CD1c-positive myeloid dendritic cell (primary cell): ENCODE measurements at regions not wholly inside any gene's neighbourhood (a gene's known extent, or its start where the extent isn't known, plus 50 kb on each side); places are given as distances from the start of the nearest gene placed in this dataset.

Source experiments
- DNase-seq: peaks from one replicate; pipeline ENCODE4 v3.0.0-alpha.2; 2016; ENCODE audit errors: extremely low spot score

- no peak for DNase-seq
These were observed 213.5 kb upstream of the LHX5 start for GRCh38 chr12:113684908-113685782.

- DNase-seq = no peak
These were observed 212.6 kb upstream of the LHX5 start for GRCh38 chr12:113684053-113684907.

GRCh38 chr12:113683574-113683973 is 211.9 kb upstream of the LHX5 start:
- DNase-seq = no peak

DNA sequence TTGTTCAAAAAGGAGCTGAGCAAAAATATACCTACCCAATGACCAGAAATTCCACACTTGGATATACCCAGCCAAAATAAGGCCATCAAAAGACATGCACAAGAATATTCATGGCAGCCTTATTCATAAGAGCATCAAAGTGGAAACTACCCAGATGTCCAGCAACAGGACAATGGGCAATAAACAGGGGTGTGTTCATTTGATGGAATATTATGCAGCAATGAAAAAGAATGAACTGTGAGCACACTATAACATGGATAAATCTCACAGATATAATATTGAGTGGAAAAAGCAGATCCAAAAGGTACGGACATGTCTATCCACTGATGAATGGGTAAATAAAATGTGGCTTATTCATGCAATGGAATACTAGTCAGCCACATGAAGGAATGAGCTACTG is 209.2 kb upstream of the LHX5 start:
- DNase-seq = no peak

DNA sequence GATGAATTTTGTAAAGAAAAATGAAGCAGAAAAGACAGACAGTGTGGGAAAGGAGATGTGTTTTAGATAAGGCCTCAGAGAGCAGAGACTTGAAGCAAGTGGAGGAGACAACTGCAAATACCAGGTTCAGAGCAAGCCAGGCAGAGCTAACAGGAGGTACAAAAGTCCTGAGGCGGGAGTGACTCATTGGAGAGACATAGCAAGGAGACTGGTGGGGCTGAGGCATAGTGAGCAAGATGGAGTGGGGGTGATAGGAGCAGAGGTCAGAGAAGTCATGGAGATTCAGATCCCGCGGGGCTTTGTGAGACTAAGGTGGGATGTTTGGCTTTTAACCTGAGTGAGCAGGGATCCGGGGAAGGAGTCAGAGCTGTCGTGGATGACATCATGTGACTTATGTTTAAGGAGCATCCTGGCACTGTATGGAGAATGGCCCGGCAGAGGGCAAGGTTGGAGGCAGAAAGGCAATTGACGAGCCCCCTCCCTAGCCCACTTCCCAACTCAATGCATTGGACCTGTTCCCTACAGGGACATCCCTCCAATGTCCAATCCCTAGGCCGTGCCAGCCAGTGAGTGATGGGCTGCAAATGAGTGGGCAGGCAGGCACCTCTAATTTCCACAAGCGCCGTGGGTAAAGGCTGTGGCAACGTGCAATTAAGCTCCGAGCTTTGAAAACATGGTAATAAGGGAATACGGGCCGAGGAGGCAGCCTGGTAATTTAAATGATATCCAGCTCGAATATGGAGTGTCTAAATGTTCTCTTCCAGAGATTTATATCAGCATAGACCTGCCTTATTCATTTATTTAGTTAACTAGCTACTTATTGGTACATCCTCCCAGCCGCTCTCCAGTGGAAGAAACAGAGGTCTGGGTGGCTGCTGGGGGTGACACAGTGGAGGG is 206.8 kb upstream of the LHX5 start:
- DNase-seq = no peak

- no peak for DNase-seq
These were observed 204.9 kb upstream of the LHX5 start for GRCh38 chr12:113676547-113676946.

DNA sequence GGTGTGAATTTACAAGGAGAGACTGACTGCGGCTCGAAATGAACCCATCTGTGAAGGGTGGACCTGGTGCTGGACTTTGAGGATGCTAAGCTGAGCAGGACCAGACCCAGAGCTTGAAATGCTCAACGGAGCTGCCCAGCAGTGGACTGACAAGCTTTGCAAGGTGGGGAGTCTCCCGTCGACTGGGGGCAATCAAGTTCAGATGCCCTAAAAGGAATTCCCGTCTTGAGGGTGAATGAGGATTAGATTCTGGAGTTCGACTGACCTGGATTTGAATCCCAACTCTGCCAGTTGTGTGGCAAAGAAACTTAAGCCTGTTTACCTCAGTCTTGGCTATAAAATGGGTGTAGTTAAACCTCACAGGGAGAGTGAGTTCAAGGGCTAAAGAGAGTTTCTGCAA is 204.4 kb upstream of the LHX5 start:
- no peak for DNase-seq

GRCh38 chr12:113674996-113675395 is 203.3 kb upstream of the LHX5 start:
- no peak for DNase-seq

GRCh38 chr12:113674302-113674701 is 202.6 kb upstream of the LHX5 start:
- DNase-seq = no peak

DNA sequence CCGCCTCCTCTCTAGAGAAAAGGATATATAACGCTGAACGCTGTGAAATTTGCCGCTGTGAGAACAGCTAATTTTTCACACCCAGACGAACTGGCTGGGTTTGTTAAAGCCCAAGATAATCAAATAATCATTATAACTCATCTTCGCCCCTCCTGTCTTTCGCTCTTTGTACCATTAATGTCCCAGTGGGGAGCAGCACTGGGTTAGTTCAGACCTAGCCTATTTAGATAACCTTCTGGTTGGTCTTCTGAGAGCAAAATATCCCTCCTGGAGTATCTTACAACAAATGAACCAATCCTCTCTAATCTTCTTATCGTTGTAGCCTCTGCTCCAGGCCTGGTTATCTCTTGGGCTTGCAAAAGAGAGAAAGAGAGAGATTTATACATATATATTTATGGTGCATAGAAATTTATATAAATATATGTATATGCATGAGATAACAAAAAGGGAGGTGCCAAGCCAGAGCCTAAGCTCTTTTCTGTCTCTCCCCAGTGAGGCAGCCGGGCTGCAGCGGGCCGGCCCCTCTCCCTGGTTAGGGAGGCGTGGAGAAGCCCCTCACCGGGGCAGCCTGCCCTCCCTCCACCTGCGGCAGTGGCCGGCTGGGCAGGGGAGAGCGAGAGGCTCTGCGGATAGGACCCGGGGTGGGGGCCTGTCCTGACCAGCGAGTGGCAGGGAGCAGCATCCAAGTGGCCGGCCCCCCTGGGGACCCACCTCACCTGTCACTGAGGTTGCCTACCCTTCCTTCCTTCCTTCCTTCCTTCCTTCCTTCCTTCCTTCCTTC is 202.0 kb upstream of the LHX5 start:
- no peak for DNase-seq

- no peak for DNase-seq
These were observed 199.1 kb upstream of the LHX5 start for GRCh38 chr12:113670742-113671141.

- no peak for DNase-seq
These were observed 196.1 kb upstream of the LHX5 start for GRCh38 chr12:113667676-113668356.

GRCh38 chr12:113667095-113667494 is 195.4 kb upstream of the LHX5 start:
- no peak for DNase-seq

DNA sequence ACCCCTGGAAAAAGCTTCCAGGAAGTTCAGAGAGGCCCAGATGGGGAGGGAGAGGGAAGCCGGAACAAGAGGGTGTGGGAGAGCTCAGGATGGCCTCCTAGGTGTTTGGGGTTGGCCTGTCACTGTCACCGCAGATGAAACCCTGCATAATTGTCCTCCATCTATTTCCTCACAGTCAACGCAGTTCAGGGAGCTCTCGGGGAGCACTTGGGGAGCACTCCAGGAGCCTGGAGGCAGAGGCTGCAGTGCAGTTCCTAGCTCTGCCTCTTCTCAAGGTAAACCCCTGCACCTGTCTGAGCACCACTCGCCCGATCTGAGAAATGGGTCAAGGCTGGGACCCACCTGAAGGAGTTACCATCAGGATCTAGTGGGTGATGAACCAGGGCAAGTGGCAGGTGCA is 194.6 kb upstream of the LHX5 start:
- no peak for DNase-seq

- no peak for DNase-seq
These were observed 193.8 kb upstream of the LHX5 start for GRCh38 chr12:113665457-113665856.

GRCh38 chr12:113664224-113664681 is 192.6 kb upstream of the LHX5 start:
- DNase-seq = no peak

DNA sequence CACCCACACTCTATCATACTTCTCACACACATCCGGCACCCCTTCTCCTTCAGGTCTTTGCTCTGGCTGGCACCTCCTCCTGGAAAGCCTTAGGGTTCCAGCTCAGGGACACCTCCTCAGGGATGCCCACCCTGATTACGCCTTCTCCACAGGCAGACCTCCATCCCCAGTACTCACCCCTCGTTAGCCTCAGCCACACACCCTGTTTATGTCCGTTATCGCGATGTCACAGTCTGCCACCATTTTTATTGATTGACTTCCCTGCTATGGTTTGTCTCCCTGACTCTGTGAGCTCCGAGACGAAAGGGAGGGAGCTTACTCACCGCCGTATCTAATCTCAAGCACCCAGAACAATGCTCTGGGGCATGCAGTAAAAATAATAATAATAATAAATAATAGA is 191.7 kb upstream of the LHX5 start:
- no peak for DNase-seq

GRCh38 chr12:113660936-113661335 is 189.3 kb upstream of the LHX5 start:
- DNase-seq = no peak

DNA sequence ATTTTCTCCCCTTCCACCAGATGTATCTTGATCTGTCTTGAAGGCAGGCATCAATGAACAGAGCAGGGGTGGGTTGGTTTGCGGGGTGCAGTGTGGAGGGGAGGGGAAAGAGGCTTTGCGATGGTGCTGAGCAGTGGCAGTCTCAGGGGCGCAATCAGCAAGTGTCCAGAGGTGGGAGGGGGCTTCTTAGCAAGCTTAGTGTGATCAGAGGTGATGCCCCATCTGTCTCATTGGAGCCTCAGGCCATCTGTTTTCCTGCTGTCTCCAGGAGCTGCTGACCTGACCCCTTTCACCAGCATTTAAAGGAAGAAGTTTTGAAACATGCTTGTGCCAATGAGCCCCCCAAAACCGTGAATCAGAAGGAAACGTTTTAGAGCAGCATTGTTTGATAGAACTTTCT is 187.7 kb upstream of the LHX5 start:
- no peak for DNase-seq

- no peak for DNase-seq
These were observed 187.3 kb upstream of the LHX5 start for GRCh38 chr12:113659015-113659414.
